Neural progenitor cell (in vitro differentiated cells): ENCODE measurements at regions not wholly inside any gene's neighbourhood (a gene's known extent, or its start where the extent isn't known, plus 50 kb on each side); places are given as distances from the start of the nearest gene placed in this dataset.

Experiments
- DNase-seq: peaks from one replicate; pipeline ENCODE4 v3.0.0-alpha.2; 2016; ENCODE audit warnings: low spot score
- H2AFZ ChIP-seq: fragments of 200-600 bp; sonication (generic); replicated peaks from 2 replicates; pipeline ENCODE4 v1.6.1; 2016; ENCODE audit warnings: antibody characterized with exemption
- H3F3A ChIP-seq: fragments of 200-600 bp; sonication (generic); 2 replicates; pipeline ENCODE4 v1.6.1; 2016; ENCODE audit warnings: antibody characterized with exemption, low read depth
- H3K27ac ChIP-seq: fragments of 200-600 bp; sonication (generic); 2 replicates; pipeline ENCODE4 v1.5.1; 2016; ENCODE audit warnings: mild to moderate bottlenecking
- H3K27me3 ChIP-seq: fragments of 200-600 bp; sonication (generic); 2 replicates; pipeline ENCODE4 v1.6.1; 2016; ENCODE audit warnings: mild to moderate bottlenecking, moderate library complexity
- H3K36me3 ChIP-seq: fragments of 200-600 bp; sonication (generic); 2 replicates; pipeline ENCODE4 v1.5.1; 2016
- H3K4me1 ChIP-seq: fragments of 200-600 bp; sonication (generic); 2 replicates; pipeline ENCODE4 v1.6.1; 2016; ENCODE audit warnings: mixed run types
- H3K4me2 ChIP-seq: fragments of 200-600 bp; sonication (generic); 2 replicates; pipeline ENCODE4 v1.6.1; 2016
- H3K4me3 ChIP-seq: fragments of 200-600 bp; sonication (generic); 2 replicates; pipeline ENCODE4 v1.5.1; 2016
- H3K79me2 ChIP-seq: fragments of 200-600 bp; sonication (generic); 2 replicates; pipeline ENCODE4 v1.6.1; 2016; ENCODE audit warnings: low read depth
- H3K9ac ChIP-seq: fragments of 200-600 bp; sonication (generic); 2 replicates; pipeline ENCODE4 v1.6.1; 2016
- H3K9me3 ChIP-seq: fragments of 200-600 bp; sonication (generic); 2 replicates; pipeline ENCODE4 v1.5.1; 2016; ENCODE audit warnings: low read depth
- H4K20me1 ChIP-seq: fragments of 200-600 bp; sonication (generic); 2 replicates; pipeline ENCODE4 v1.6.1; 2016; ENCODE audit warnings: low read depth
- H3K27ac Mint-ChIP-seq: 3 replicates; pipeline ENCODE4 v1.8.0; 2021; ENCODE audit warnings: mixed read lengths
- H3K27me3 Mint-ChIP-seq: 2 replicates; pipeline ENCODE4 v1.8.0; 2022; ENCODE audit warnings: low read depth, mild to moderate bottlenecking, inconsistent platforms, moderate library complexity, mixed read lengths; ENCODE audit not compliant: insufficient read depth
- H3K36me3 Mint-ChIP-seq: 3 replicates; pipeline ENCODE4 v1.8.0; 2021; ENCODE audit warnings: mixed read lengths
- H3K4me1 Mint-ChIP-seq: 3 replicates; pipeline ENCODE4 v1.8.0; 2021; ENCODE audit warnings: mixed read lengths
- H3K4me3 Mint-ChIP-seq: 3 replicates; pipeline ENCODE4 v1.8.0; 2021; ENCODE audit warnings: mild to moderate bottlenecking, moderate library complexity, mixed read lengths
- H3K9me3 Mint-ChIP-seq: 3 replicates; pipeline ENCODE4 v1.8.0; 2020; ENCODE audit warnings: mixed read lengths
- CTCF ChIP-seq: fragments of 200-600 bp; sonication (generic); IDR thresholded peaks from 2 replicates; pipeline ENCODE4 v1.5.1; 2017; ENCODE audit warnings: antibody characterized with exemption, mild to moderate bottlenecking
- EZH2 ChIP-seq: fragments of 200-600 bp; sonication (generic); IDR thresholded peaks from 2 replicates; pipeline ENCODE4 v1.6.1; 2017; ENCODE audit warnings: antibody characterized with exemption, mild to moderate bottlenecking, moderate library complexity
- EZH2phosphoT487 ChIP-seq: fragments of 200-600 bp; sonication (generic); IDR thresholded peaks from 2 replicates; pipeline ENCODE4 v1.6.1; 2017; ENCODE audit warnings: antibody characterized with exemption

GRCh38 chr18:65429601-65430000, 321.2 kb upstream of the CDH7 start:
- Histone ChIP-seq H3F3A (no peaks in the 10 kb centered on the region), H3K36me3 (no peaks in the 10 kb centered on the region), H3K27me3 (no peaks in the 10 kb centered on the region), H3K9ac (no peak overlapping the region), H3K9me3 (no peaks in the 10 kb centered on the region), H3K27ac (no peak overlapping the region), H4K20me1 (no peaks in the 10 kb centered on the region), H3K4me3 (no peak overlapping the region), H2AFZ (no peak overlapping the region), H3K4me2 (no peak overlapping the region), H3K79me2 (no peaks in the 10 kb centered on the region), H3K4me1 (no peaks in the 10 kb centered on the region)
- Mint-ChIP-seq H3K27ac (no peak overlapping the region), H3K27me3 (no peaks in the 10 kb centered on the region), H3K4me1 (no peaks in the 10 kb centered on the region), H3K4me3 (no peak overlapping the region), H3K9me3 (no peaks in the 10 kb centered on the region), H3K36me3 (no peaks in the 10 kb centered on the region)
- DNase-seq, result no peak
- TF ChIP-seq EZH2phosphoT487 (no peak), EZH2 (no peak), CTCF (no peak)

- Mint-ChIP-seq H3K27me3 (no peaks in the 10 kb centered on the region), H3K9me3 (peaks cover 2% of the 10 kb centered on the region), H3K27ac (no peak overlapping the region), H3K4me3 (no peak overlapping the region), H3K36me3 (no peaks in the 10 kb centered on the region), H3K4me1 (no peaks in the 10 kb centered on the region)
- H4K20me1 ChIP-seq, result no peaks in the 10 kb centered on the region
- H3K36me3 ChIP-seq, result no peaks in the 10 kb centered on the region
- H3K4me2 ChIP-seq, result no peak overlapping the region
- H3F3A ChIP-seq, result no peaks in the 10 kb centered on the region
- no peak overlapping the region for H3K27ac ChIP-seq
- H3K27me3 ChIP-seq, result no peaks in the 10 kb centered on the region
- TF ChIP-seq CTCF, result no peak
- TF ChIP-seq EZH2phosphoT487, result no peak
- TF ChIP-seq EZH2, result no peak
- H2AFZ ChIP-seq, result no peak overlapping the region
- no peak for DNase-seq
- H3K9me3 ChIP-seq, result no peaks in the 10 kb centered on the region
- no peaks in the 10 kb centered on the region for H3K4me1 ChIP-seq
- H3K79me2 ChIP-seq, result no peaks in the 10 kb centered on the region
- no peak overlapping the region for H3K9ac ChIP-seq
- no peak overlapping the region for H3K4me3 ChIP-seq
Observed at GRCh38 chr18:65425366-65425765, 325.4 kb upstream of the CDH7 start.

GRCh38 chr18:65423776-65424175, 327.0 kb upstream of the CDH7 start:
- H3K9ac ChIP-seq, result no peak overlapping the region
- no peaks in the 10 kb centered on the region for H3F3A ChIP-seq
- Mint-ChIP-seq H3K9me3 (peaks cover 2% of the 10 kb centered on the region), H3K27me3 (no peaks in the 10 kb centered on the region), H3K4me1 (no peaks in the 10 kb centered on the region), H3K36me3 (no peaks in the 10 kb centered on the region), H3K4me3 (no peak overlapping the region), H3K27ac (no peak overlapping the region)
- no peak overlapping the region for H3K27ac ChIP-seq
- H3K79me2 ChIP-seq, result no peaks in the 10 kb centered on the region
- no peaks in the 10 kb centered on the region for H4K20me1 ChIP-seq
- no peak overlapping the region for H3K4me3 ChIP-seq
- H3K27me3 ChIP-seq, result no peaks in the 10 kb centered on the region
- DNase-seq, result no peak
- no peaks in the 10 kb centered on the region for H3K36me3 ChIP-seq
- H3K4me2 ChIP-seq, result no peak overlapping the region
- no peaks in the 10 kb centered on the region for H3K9me3 ChIP-seq
- no peak for TF ChIP-seq EZH2phosphoT487
- no peak for TF ChIP-seq CTCF
- no peak for TF ChIP-seq EZH2
- H3K4me1 ChIP-seq, result no peaks in the 10 kb centered on the region
- H2AFZ ChIP-seq, result no peak overlapping the region
